SU-DHL-6 (cell line): ENCODE measurements at regions not wholly inside any gene's neighbourhood (a gene's known extent, or its start where the extent isn't known, plus 50 kb on each side); places are given as distances from the start of the nearest gene placed in this dataset.

Experiments used
- CTCF ChIP-seq: fragments of 200-600 bp; sonication (generic); IDR thresholded peaks from one replicate; pipeline ENCODE4 v1.5.1; 2017; ENCODE audit warnings: antibody characterized with exemption, mild to moderate bottlenecking, low read length, moderate library complexity; ENCODE audit not compliant: insufficient read depth, poor library complexity, severe bottlenecking
- EZH2phosphoT487 ChIP-seq: fragments of 200-600 bp; sonication (generic), shearing (Covaris generic); conservative IDR thresholded peaks from 2 replicates; pipeline ENCODE4 v1.6.1; 2018; ENCODE audit warnings: mild to moderate bottlenecking, antibody characterized with exemption, low read length, moderate library complexity, mixed read lengths

GRCh38 chr16:86291491-86291890 is 218.8 kb upstream of the FOXF1 start:
- no peak for TF ChIP-seq CTCF
- no peak for TF ChIP-seq EZH2phosphoT487
